ENCODE measurements at regions not wholly inside any gene's neighbourhood (a gene's known extent, or its start where the extent isn't known, plus 50 kb on each side); places are given as distances from the start of the nearest gene placed in this dataset.

GRCh38 chr6:3640868-3641267, 110.6 kb downstream of the PXDC1 start:
- no peak for DNase-seq

GRCh38 chr6:3638662-3639061, 112.9 kb downstream of the PXDC1 start:
- no peak for DNase-seq

- DNase-seq: no peak
Measured at GRCh38 chr6:3636060-3636459, 115.5 kb downstream of the PXDC1 start.

- DNase-seq: no peak
Measured at GRCh38 chr6:3635482-3635881, 116.0 kb downstream of the PXDC1 start.

- no peak for DNase-seq
Measured at GRCh38 chr6:3634280-3634816, 117.2 kb downstream of the PXDC1 start.

GRCh38 chr6:3633711-3634110, 117.8 kb downstream of the PXDC1 start:
- no peak for DNase-seq

- DNase-seq: no peak
Measured at GRCh38 chr6:3631877-3632276, 119.6 kb downstream of the PXDC1 start.

GRCh38 chr6:3631186-3631585, 120.3 kb downstream of the PXDC1 start:
- no peak for DNase-seq

GRCh38 chr6:3630258-3630835, 121.2 kb downstream of the PXDC1 start:
- no peak for DNase-seq

GRCh38 chr6:3627956-3628835, 123.3 kb downstream of the PXDC1 start:
- DNase-seq: no peak

GRCh38 chr6:3627501-3627900, 124.0 kb downstream of the PXDC1 start:
- DNase-seq: no peak

- DNase-seq: no peak
Measured at GRCh38 chr6:3625980-3626563, 125.4 kb downstream of the PXDC1 start.

GRCh38 chr6:3625149-3625979, 126.1 kb downstream of the PXDC1 start:
- no peak for DNase-seq

GRCh38 chr6:3624250-3625136, 127.0 kb downstream of the PXDC1 start:
- DNase-seq: no peak

GRCh38 chr6:3623451-3624249, 127.9 kb downstream of the PXDC1 start:
- DNase-seq: peak; percentile 59

- DNase-seq: no peak
Measured at GRCh38 chr6:3621411-3621810, 130.1 kb downstream of the PXDC1 start.

- no peak for DNase-seq
Measured at GRCh38 chr6:3620937-3621336, 130.6 kb downstream of the PXDC1 start.

- no peak for DNase-seq
Measured at GRCh38 chr6:3620389-3620788, 131.1 kb downstream of the PXDC1 start.

- no peak for DNase-seq
Measured at GRCh38 chr6:3619800-3620199, 131.7 kb downstream of the PXDC1 start.

- no peak for DNase-seq
Measured at GRCh38 chr6:3619201-3619600, 132.3 kb downstream of the PXDC1 start.

- DNase-seq: no peak
Measured at GRCh38 chr6:3618642-3619041, 132.9 kb downstream of the PXDC1 start.
